H1 (cell line): ENCODE measurements at regions not wholly inside any gene's neighbourhood (a gene's known extent, or its start where the extent isn't known, plus 50 kb on each side); places are given as distances from the start of the nearest gene placed in this dataset.

ENCODE experiments used
- CTCF ChIA-PET: fragments of 300-600 bp; sonication (Branson Sonifier 250); formaldehyde crosslinking; loops from one replicate; lab custom pipeline; 2021; ENCODE audit not compliant: partially characterized antibody; lab: Charles Lee
- POLR2A ChIA-PET: fragments of 300-600 bp; sonication (Branson Sonifier 250); formaldehyde crosslinking; loops from one replicate; lab custom pipeline; 2021; ENCODE audit warnings: inconsistent platforms; ENCODE audit not compliant: partially characterized antibody; lab: Charles Lee
- DNase-seq, 2 experiments: peaks; one replicate each; pipeline versions ENCODE4 v3.0.0 to v3.0.0-alpha.2; 2010 to 2022; ENCODE audit warnings: low spot score in 2 of 2, low read depth in 1 of 2, mixed read lengths in 1 of 2
- FAIRE-seq: peaks from 2 replicates; lab custom pipeline; 2011; peaks lifted over from hg19 to GRCh38; lab: Jason Lieb, UNC
- H2AFZ ChIP-seq: 2 replicates; pipeline ENCODE4 v1.8.1; 2012; ENCODE audit warnings: low read length, inconsistent platforms
- H2AK5ac ChIP-seq: 2 replicates; pipeline ENCODE4 v1.6.1; 2013; ENCODE audit warnings: low read depth, low read length
- H2BK120ac ChIP-seq: replicated peaks from 2 replicates; pipeline ENCODE3; 2013; ENCODE audit warnings: low read depth, low read length, inconsistent platforms
- H2BK12ac ChIP-seq: 2 replicates; pipeline ENCODE4 v1.6.1; 2013; ENCODE audit warnings: low read depth, low read length
- H2BK15ac ChIP-seq: 2 replicates; pipeline ENCODE4 v1.6.1; 2013; ENCODE audit warnings: low read length
- H2BK20ac ChIP-seq: 2 replicates; pipeline ENCODE4 v1.6.1; 2013; ENCODE audit warnings: low read length
- H2BK5ac ChIP-seq: 2 replicates; pipeline ENCODE4 v1.6.1; 2013; ENCODE audit warnings: low read depth, low read length
- H3K14ac ChIP-seq: 2 replicates; pipeline ENCODE4 v1.6.1; 2013; ENCODE audit warnings: inconsistent platforms; ENCODE audit not compliant: insufficient read length
- H3K18ac ChIP-seq: 2 replicates; pipeline ENCODE4 v1.6.1; 2013; ENCODE audit warnings: low read length; ENCODE audit errors: extremely low read depth
- H3K23ac ChIP-seq: 2 replicates; pipeline ENCODE4 v1.6.1; 2013; ENCODE audit warnings: inconsistent platforms; ENCODE audit not compliant: insufficient read length
- H3K23me2 ChIP-seq: 2 replicates; pipeline ENCODE4 v1.6.1; 2013; ENCODE audit warnings: low read depth, low read length
- H3K27ac ChIP-seq: 2 replicates; pipeline ENCODE4 v1.6.1; 2011; ENCODE audit warnings: low read depth, low read length, inconsistent platforms
- H3K27me3 ChIP-seq, 4 experiments: replicated peaks in 1 of 4; 1 replicate in 1 of 4; 2 replicates in 3 of 4; pipeline versions ENCODE4 v1.6.1 to v1.8.1; 2011 to 2013; ENCODE audit warnings: low read length in 3 of 4, mild to moderate bottlenecking in 3 of 4, inconsistent platforms in 2 of 4, mixed read lengths in 2 of 4, moderate library complexity in 1 of 4; ENCODE audit not compliant: control insufficient read depth in 3 of 4, insufficient read depth in 3 of 4; ENCODE audit errors: extremely low read depth in 1 of 4
- H3K36me3 ChIP-seq, 4 experiments: 2 replicates each; pipeline versions ENCODE4 v1.6.1 to v1.8.1; 2011 to 2013; ENCODE audit warnings: mild to moderate bottlenecking in 4 of 4, low read length in 3 of 4, moderate library complexity in 2 of 4, control low read depth in 1 of 4, inconsistent platforms in 1 of 4; ENCODE audit not compliant: insufficient read depth in 4 of 4, control insufficient read depth in 2 of 4
- H3K4ac ChIP-seq: replicated peaks from 2 replicates; pipeline ENCODE3; 2013; ENCODE audit warnings: low read length, low read depth, mixed read lengths, inconsistent platforms; ENCODE audit not compliant: insufficient read length
- H3K4me1 ChIP-seq, 4 experiments: replicated peaks in 1 of 4; 1 replicate in 1 of 4; 2 replicates in 3 of 4; pipeline versions ENCODE4 v1.6.1 to v1.8.1; 2011 to 2013; ENCODE audit warnings: low read length in 3 of 4, inconsistent platforms in 2 of 4, mixed read lengths in 1 of 4; ENCODE audit not compliant: insufficient read depth in 4 of 4, control insufficient read depth in 3 of 4
- H3K4me2 ChIP-seq, 2 experiments: 2 replicates each; pipeline versions ENCODE4 v1.6.1 to v1.8.1; 2011 to 2013; ENCODE audit warnings: low read depth in 2 of 2, low read length in 2 of 2, control low read depth in 1 of 2, inconsistent platforms in 1 of 2, mild to moderate bottlenecking in 1 of 2; ENCODE audit not compliant: insufficient read depth in 1 of 2
- H3K4me3 ChIP-seq, 4 experiments: fragments of 200-600, 300-600 bp in 1 of 4; sonication (generic), shearing (Covaris generic), sonication (Bioruptor Twin) in 1 of 4; 2 replicates each; pipeline versions ENCODE4 v1.5.1 to v1.8.1; 2011 to 2016; ENCODE audit warnings: low read length in 4 of 4, low read depth in 3 of 4, control low read depth in 2 of 4, inconsistent platforms in 2 of 4, mild to moderate bottlenecking in 2 of 4, mixed read lengths in 1 of 4, moderate library complexity in 1 of 4; ENCODE audit not compliant: insufficient read depth in 2 of 4; ENCODE audit errors: extremely low read depth in 1 of 4
- H3K56ac ChIP-seq: replicated peaks from 2 replicates; pipeline ENCODE3; 2013; ENCODE audit warnings: low read depth, mild to moderate bottlenecking, mixed read lengths, low read length, inconsistent platforms; ENCODE audit not compliant: insufficient read length
- H3K79me1 ChIP-seq: 2 replicates; pipeline ENCODE4 v1.6.1; 2013; ENCODE audit warnings: low read depth, low read length, control low read depth
- H3K79me2 ChIP-seq, 2 experiments: 2 replicates each; pipeline versions ENCODE4 v1.6.1 to v1.8.1; 2012 to 2013; ENCODE audit warnings: low read length in 2 of 2, mild to moderate bottlenecking in 2 of 2, inconsistent platforms in 1 of 2; ENCODE audit not compliant: insufficient read depth in 2 of 2, control insufficient read depth in 1 of 2
- H3K9ac ChIP-seq, 4 experiments: replicated peaks in 1 of 4; 1 replicate in 1 of 4; 2 replicates in 3 of 4; pipeline versions ENCODE4 v1.6.1 to v1.8.1; 2011 to 2013; ENCODE audit warnings: low read depth in 3 of 4, low read length in 3 of 4, control low read depth in 2 of 4, mild to moderate bottlenecking in 2 of 4, moderate library complexity in 2 of 4, inconsistent platforms in 1 of 4; ENCODE audit errors: extremely low read depth in 1 of 4
- H3K9me3 ChIP-seq, 2 experiments: 2 replicates each; pipeline versions ENCODE4 v1.6.1 to v1.8.1; 2012 to 2013; ENCODE audit warnings: mild to moderate bottlenecking in 2 of 2, moderate library complexity in 2 of 2, control low read depth in 1 of 2, inconsistent platforms in 1 of 2, low read depth in 1 of 2, low read length in 1 of 2, mixed read lengths in 1 of 2; ENCODE audit not compliant: insufficient read depth in 2 of 2
- H4K20me1 ChIP-seq, 2 experiments: replicated peaks in 1 of 2; 2 replicates each; pipeline versions ENCODE3 to v1.8.1; 2011 to 2013; ENCODE audit warnings: inconsistent platforms in 2 of 2, low read length in 2 of 2, mild to moderate bottlenecking in 1 of 2; ENCODE audit not compliant: insufficient read depth in 2 of 2, control insufficient read depth in 1 of 2
- H4K5ac ChIP-seq: 2 replicates; pipeline ENCODE4 v1.6.1; 2013; ENCODE audit warnings: low read length, low read depth, mixed read lengths, inconsistent platforms; ENCODE audit not compliant: insufficient read length
- H4K8ac ChIP-seq: 2 replicates; pipeline ENCODE4 v1.8.0; 2013; ENCODE audit warnings: mild to moderate bottlenecking, moderate library complexity, low read length, inconsistent platforms; ENCODE audit not compliant: insufficient read depth; ENCODE audit errors: extremely low read depth
- H4K91ac ChIP-seq: replicated peaks from 2 replicates; pipeline ENCODE3; 2013; ENCODE audit warnings: low read length, mixed read lengths, inconsistent platforms; ENCODE audit not compliant: insufficient read length
- GABPA ChIP-seq: IDR thresholded peaks from 2 replicates; pipeline ENCODE4 v1.6.1; 2011; ENCODE audit warnings: mild to moderate bottlenecking, low read length, moderate library complexity, borderline replicate concordance; ENCODE audit not compliant: insufficient read depth
- RNF2 ChIP-seq: fragments of 200-900, 300-1000 bp; sonication (generic); IDR thresholded peaks from 2 replicates; pipeline ENCODE4 v1.7.1; 2016; ENCODE audit warnings: borderline replicate concordance, low read depth, mild to moderate bottlenecking, antibody characterized with exemption, low read length; ENCODE audit not compliant: poor library complexity, severe bottlenecking; ENCODE audit errors: missing control alignments
- SIX5 ChIP-seq: IDR thresholded peaks from 2 replicates; pipeline ENCODE4 v1.6.1; 2011; ENCODE audit warnings: mild to moderate bottlenecking, low read depth, low read length
- SRF ChIP-seq: IDR thresholded peaks from 2 replicates; pipeline ENCODE4 v1.6.1; 2011; ENCODE audit warnings: mild to moderate bottlenecking, low read depth, low read length, moderate library complexity
- TAF1 ChIP-seq: IDR thresholded peaks from 2 replicates; pipeline ENCODE4 v1.6.1; 2011; ENCODE audit warnings: mild to moderate bottlenecking, low read depth, low read length
- TAF7 ChIP-seq: optimal IDR thresholded peaks from 2 replicates; pipeline ENCODE3; 2011; ENCODE audit warnings: low read depth, mild to moderate bottlenecking, inconsistent platforms, low read length, moderate library complexity, borderline replicate concordance
- TEAD4 ChIP-seq: IDR thresholded peaks from 2 replicates; pipeline ENCODE4 v1.6.1; 2012; ENCODE audit warnings: low read depth, low read length, inconsistent platforms, mixed read lengths
- WGBS, 2 experiments: shearing (Covaris generic) in 1 of 2; methylation state at CpG; one replicate each; pipeline versions ENCODE4 v1.1.6 to v1.1.7; 2013 to 2015; ENCODE audit warnings: low lambda C conversion rate in 2 of 2, mixed read lengths in 2 of 2, inconsistent platforms in 1 of 2, low coverage in 1 of 2, missing lambda C conversion rate in 1 of 2; ENCODE audit not compliant: insufficient replicate concordance in 2 of 2, insufficient coverage in 1 of 2, insufficient read length in 1 of 2; ENCODE audit errors: extremely low coverage in 1 of 2, missing lambda C conversion rate in 1 of 2; 5-methylcytosine and 5-hydroxymethylcytosine counted together

- FAIRE-seq (no peak), DNase-seq (no peak)
- H2AFZ ChIP-seq, result no peak overlapping the region
- no peak overlapping the region for H3K14ac ChIP-seq
- no peak overlapping the region for H2BK5ac ChIP-seq
- H3K4me1 ChIP-seq, result no peaks in the 10 kb centered on the region
- H3K4me2 ChIP-seq, result no peak overlapping the region
- H4K91ac ChIP-seq, result no peak overlapping the region
- H4K8ac ChIP-seq, result no peak overlapping the region
- no peaks in the 10 kb centered on the region for H3K79me2 ChIP-seq
- ChIA-PET CTCF (interaction anchor here (0.6 to 1.5 kb wide), 14 partner anchors 10 to 975 kb away, joined by 3 to 7 read pairs (median 3); no protein-coding TSS in a partner anchor), POLR2A (no interaction called here)
- H3K4me3 ChIP-seq, result no peak overlapping the region
- H4K20me1 ChIP-seq, result no peaks in the 10 kb centered on the region
- 95% methylated on average over 5 of the region's 5 CpGs; no CpG with 5 or more reads in 1 of the 2 experiments for WGBS, 2 experiments
- no peak overlapping the region for H2BK20ac ChIP-seq
- no peak overlapping the region for H3K27ac ChIP-seq
- H3K23ac ChIP-seq, result no peak overlapping the region
- no peaks in the 10 kb centered on the region for H3K79me1 ChIP-seq
- H2AK5ac ChIP-seq, result no peak overlapping the region
- no peak overlapping the region for H2BK120ac ChIP-seq
- H3K4ac ChIP-seq, result no peak overlapping the region
- peaks cover 0 to 2% (median 0%) of the 10 kb centered on the region in 4 experiments; a peak in 1 of 7 replicates for H3K27me3 ChIP-seq
- no peak overlapping the region for H3K9ac ChIP-seq
- no peak overlapping the region for H2BK15ac ChIP-seq
- no peaks in the 10 kb centered on the region for H3K9me3 ChIP-seq
- H3K56ac ChIP-seq, result no peak overlapping the region
- H3K18ac ChIP-seq, result no peak overlapping the region
- no peaks in the 10 kb centered on the region for H3K36me3 ChIP-seq
- no peak overlapping the region for H4K5ac ChIP-seq
- H2BK12ac ChIP-seq, result no peak overlapping the region
- H3K23me2 ChIP-seq, result no peaks in the 10 kb centered on the region
- TF ChIP-seq GABPA (no peak), TAF1 (no peak), TEAD4 (no peak), SRF (no peak), TAF7 (no peak), RNF2 (no peak), SIX5 (no peak)
These were observed 682.7 kb upstream of the RAB6C start for GRCh38 chr2:129296806-129297205.
